NCI-H1048 (cell line): ENCODE measurements at regions not wholly inside any gene's neighbourhood (a gene's known extent, or its start where the extent isn't known, plus 50 kb on each side); places are given as distances from the start of the nearest gene placed in this dataset.
"Not testable (repeated sequence)": the region's sequence is repeated elsewhere in the genome, so short reads cannot be mapped to it uniquely, and the experiment has no call there.

Experiments
- DNase-seq: peaks from one replicate; lab custom pipeline; 2025; lab: John Stamatoyannopoulos, UW

DNA sequence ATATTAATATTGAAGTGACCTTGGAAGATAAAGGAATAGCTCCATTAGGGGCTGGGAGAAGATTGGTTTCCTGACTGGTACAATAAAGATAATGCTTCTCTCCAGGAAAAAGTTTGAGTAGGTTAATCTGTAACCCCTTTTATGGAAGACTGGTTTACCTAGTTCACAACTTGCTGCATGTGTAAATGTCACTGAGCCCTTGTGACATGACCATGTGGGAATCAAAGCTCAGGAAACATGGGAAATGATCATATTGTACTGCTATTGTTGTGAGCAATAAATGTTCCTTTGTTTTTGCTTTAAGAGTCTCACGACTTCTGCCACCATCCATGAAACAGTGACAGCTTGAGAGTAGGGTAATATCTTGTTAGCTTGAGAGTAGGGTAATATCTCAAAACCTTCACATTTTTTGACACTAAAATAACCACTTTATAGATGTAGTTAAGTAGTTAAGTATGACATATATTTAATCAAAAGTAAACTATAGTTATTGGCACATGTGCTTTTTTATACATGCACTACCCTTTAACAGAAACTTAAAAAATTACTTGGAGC is 1338.6 kb downstream of the FSCB start:
- no peak for DNase-seq

DNA sequence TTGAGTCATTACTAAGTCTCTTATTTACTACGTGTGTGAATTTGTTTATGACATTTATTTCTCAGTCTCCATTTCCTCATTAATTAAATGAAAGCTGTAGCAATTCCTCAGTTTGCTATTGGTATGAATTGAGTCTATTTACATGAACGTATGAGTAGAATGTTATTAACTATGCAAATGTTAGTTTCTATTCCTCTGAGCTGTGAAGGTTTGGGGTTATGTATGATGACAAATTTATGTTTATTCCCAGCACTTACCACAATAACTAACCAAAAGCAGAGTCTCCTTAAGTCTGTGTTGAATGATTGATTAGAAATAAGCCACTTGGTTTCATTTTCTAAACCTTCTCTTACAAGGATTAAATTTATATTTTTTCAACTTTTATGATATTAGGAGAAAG is 1340.9 kb downstream of the FSCB start:
- DNase-seq = no peak

DNA sequence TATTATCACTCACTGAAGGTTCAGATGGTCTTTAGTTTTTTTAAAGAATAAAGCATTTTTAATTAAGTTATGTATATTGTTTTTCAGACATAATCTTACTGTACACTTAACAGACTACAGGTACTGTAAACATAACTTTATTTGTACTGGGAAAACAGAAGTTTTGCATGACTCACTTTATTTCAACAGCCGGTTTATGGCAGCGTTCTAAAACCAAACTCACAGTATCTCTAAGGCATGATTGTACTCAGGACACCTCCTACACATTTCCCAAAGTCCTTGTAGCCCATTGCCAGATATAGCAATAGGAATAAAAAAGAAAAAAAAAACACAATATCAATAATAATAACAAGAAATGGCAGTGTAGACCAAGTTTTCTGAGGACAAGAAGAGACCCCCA is 1341.4 kb downstream of the FSCB start:
- no peak for DNase-seq

DNA sequence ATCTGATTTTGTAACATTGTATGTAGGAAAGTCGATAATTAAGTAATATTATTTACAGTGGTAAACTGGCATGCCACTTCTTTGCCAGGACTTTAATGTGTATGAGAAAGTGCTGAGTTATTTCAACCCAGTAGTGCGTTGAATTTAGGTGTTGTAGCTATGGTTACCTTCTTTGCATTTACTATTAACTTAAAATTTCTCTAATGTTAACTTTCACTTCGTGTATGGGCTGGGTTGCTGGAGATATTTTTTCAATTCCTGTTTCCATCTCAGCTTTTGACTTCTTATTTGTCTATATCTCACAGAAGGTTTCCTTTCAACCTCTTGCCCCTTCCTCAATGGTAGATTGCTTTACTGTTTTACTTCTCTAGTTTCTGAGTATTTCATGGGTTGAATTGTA is 1345.6 kb downstream of the FSCB start:
- DNase-seq = no peak

DNA sequence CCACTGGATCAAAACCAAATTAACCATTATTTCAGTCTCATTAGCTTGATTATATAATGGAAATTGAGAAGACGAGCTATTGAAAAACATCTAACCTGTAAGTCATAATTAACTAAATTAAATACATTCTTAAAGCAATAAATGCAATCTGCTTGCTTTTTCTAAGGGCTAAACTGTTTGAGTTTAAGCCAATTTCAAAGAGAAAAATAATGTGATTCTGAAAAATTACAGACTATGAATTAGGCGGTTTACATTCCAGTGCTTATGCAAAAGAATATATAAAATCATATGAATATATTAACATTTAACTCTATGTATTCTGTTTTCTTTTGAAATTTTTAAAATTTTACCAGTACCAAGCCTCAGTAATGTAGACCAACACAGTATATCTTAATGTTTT is 1349.4 kb downstream of the FSCB start:
- no peak for DNase-seq

DNA sequence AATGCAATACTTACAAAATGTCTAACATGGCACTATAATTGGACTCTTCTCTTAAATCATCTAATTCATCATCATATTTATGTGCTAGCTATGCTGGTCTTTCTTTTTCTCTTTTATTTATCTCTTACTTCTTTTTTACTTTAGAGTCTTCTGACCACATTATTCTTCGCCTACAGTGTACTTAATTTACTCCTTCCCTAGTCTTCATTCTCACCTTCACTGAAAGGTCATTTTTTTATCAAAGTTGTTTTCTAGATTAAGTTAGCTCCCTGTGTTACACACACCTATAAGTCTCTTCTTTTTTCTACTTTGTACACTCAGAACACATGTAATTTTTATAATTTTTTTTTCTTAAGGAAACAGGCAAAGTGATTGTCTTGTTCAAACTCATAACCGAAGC is 1351.2 kb downstream of the FSCB start:
- no peak for DNase-seq

DNA sequence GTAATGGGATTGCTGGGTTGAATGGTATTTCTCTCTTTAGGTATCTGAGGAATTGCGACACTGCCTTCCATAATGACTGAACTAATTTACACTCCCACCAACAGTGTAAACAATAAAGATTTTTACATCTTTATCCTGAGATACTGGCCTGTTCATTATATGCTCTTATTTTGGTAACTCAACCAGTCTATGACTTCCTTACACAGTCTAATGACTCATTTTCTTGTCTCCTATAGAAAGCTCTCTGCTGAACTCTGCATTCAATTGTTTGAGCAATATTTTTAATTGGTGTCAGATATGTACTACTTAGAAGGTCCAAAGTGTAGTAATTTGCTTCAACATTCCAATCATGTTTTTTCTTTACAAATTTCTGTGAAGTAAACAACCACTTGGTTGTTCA is 1351.8 kb downstream of the FSCB start:
- no peak for DNase-seq

DNA sequence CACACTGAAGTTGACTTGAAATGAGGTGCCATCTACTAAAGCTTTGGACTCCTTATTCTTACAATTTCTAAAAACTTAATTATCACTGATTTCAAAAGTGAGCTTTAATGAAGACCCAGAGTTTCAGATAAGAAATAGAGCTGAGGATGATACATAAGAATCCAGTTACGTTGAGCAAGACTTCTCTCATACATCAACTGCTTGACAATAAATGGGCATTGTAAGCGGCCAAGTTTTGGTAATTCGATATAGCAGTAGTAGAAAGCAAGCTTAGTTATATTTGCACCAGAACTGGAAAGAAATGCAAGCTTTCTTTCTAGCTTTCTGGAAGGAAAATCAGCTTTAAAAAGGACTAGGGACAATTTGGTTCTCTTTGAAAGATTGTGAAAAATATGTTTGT is 1359.6 kb downstream of the FSCB start:
- no peak for DNase-seq

DNA sequence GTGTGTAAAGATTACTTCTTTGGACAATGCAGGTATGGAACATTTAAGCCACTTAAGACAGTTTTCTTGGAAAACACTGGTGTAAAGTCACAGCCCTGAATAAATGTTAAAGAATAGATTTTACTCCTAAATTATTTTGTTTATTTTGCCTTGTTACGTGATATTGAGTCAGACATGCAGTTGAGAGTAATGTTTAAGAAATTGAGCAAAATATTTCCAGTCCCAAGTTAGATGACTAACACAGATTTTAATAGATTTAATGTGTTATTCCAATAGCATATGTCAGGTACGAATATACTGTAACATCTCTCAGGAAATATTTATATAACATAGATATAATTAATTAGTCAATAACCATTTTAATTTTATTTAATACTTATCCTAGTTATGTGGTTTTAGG is 1361.7 kb downstream of the FSCB start:
- DNase-seq = no peak

DNA sequence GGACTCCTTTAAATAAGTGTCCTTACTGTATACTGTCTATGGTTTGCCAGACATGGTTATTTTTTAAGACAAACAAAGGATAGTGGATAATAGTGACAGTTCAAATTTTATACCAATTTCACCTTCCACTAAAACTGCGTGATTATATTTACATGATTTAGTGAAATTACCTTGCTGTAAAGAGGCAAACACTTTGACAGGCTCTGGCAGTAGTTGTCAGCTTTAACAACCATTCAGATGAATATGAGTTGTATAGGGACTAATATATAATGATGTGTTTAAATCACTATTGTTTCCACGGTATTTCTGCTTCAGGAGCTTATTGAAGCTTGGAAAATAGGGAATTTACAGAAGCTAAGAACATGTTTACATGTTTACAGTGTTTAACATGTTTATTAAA is 1364.0 kb downstream of the FSCB start:
- no peak for DNase-seq

DNA sequence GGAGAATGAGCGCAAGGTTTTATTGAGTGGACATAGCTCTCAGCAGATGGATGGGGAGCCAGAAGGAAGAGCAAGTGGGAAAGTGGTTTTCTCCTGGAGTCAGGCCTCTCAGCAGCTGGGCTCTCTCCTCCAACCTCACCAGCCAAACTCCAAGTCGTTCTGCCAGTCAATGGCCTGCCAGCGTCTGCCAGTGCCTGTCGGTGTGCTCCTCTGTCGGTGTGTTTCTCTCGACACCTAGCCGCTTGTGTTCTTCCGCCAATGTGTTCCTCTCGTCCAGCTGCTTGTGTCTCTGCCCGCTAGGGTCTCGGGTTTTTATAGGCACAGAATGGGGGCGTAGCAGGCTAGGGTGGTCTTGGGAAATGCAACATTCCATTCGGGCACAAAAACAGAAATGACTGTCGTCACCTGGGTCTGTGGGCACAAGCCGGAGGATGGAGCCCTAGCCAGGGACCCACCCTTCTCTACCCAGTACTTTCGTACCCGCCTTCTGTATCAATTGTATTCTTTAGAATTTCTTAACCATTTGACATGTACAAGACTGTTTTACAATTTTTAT is 1365.4 kb downstream of the FSCB start:
- no peak for DNase-seq

DNA sequence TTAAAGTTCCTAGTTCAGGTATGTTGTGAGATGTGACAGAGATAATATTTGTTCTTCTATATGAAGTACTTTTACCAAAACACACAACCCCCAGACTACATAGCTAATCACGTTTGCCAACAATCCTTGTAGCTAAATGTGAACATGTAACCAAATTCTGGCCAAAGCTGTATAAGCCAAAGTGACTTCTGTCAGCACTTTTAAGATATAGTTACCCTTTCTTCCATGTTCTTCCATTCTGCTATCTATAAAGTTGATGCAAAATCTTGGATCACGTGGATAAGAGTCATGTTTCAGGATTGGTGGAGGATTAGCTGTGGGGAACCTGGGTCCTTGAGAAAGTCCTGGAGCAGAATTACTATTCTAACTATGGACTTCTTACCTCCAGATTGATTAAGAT is 1366.6 kb downstream of the FSCB start:
- DNase-seq = no peak

DNA sequence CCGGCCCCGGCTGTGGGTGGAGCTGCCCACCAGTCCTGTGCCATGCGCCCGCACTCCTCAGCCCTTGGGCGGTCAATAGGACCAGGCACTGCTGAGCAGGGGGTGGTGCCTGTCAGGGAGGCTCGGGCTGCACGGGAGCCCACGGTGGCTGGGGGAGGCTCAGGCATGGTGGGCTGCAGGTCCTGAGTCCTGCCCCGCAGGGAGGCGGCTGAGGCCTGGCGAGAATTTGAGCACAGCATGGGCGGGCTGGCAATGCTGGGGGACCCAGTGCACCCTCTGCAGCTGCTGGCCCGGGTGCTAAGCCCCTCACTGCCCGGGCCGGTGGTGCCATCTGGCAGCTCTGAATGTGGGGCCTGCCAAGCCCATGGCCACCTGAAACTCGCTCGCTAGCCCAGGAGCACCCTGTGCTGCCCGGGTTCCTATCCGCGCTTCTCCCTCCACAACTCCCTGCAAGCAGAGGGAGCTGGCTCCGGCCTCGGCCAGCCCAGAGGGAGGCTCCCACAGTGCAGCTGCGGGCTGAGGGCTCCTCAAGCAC is 1371.1 kb downstream of the FSCB start:
- DNase-seq = no peak

DNA sequence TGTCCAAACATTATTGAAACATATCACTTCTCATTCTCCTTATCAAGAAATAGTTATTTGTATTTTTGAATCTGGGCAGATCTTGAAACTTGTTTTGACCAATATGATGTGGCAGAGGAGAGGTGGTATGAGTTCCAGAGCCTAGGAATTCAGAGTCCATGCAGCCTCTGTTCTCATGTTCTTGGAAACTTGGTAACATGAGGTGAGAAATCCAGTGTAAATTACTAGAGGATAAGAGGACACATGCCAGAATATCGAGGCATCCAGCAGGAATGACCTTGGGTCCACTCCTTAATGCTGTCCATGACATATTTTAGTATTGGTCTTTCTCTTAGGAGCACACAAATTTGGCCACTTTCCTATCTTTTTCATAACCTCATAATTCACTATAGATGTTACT is 1374.6 kb downstream of the FSCB start:
- no peak for DNase-seq

DNA sequence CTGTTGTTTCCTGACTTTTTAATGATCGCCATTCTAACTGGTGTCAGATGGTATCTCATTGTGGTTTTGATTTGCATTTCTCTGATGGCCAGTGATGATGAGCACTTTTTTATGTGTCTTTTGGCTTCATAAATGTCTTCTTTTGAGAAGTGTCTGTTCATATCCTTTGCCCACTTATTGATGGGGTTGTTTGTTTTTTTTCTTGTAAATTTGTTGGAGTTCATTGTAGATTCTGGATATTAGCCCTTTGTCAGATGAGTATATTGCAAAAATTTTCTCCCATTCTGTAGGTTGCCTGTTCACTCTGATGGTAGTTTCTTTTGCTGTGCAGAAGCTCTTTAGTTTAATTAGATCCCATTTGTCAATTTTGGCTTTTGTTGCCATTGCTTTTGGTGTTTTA is 1378.7 kb downstream of the FSCB start:
- DNase-seq = not testable (repeated sequence)

DNA sequence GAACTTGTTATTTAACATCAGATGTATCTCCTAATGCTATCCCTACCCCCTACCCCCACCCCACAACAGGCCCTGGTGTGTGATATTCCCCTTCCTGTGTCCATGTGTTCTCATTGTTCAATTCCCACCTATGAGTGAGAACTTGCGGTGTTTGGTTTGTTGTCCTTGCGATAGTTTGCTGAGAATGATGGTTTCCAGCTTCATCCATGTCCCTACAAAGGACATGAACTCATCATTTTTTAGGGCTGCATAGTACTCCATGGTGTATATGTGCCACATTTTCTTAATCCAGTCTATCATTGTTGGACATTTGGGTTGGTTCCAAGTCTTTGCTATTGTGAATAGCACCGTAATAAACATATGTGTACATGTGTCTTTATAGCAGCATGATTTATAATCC is 1379.2 kb downstream of the FSCB start:
- not testable (repeated sequence) for DNase-seq

DNA sequence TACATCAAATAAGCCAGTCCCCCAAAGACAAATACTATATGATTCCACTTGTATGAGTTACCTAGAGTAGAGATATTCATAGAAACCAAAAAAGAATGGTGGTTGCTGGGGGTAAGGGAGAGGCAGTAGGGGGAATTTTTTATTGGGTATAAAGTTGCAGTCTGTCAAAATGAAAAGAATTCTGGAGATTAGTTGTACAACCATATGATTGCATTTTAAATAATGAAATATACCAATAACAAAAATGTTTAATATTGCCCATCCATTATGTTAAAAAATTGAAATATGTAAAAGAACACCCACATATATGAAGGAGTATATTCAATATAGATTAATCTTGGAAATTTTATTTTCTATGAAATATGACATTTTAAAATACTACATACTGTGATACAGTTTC is 1383.5 kb downstream of the FSCB start:
- no peak for DNase-seq

DNA sequence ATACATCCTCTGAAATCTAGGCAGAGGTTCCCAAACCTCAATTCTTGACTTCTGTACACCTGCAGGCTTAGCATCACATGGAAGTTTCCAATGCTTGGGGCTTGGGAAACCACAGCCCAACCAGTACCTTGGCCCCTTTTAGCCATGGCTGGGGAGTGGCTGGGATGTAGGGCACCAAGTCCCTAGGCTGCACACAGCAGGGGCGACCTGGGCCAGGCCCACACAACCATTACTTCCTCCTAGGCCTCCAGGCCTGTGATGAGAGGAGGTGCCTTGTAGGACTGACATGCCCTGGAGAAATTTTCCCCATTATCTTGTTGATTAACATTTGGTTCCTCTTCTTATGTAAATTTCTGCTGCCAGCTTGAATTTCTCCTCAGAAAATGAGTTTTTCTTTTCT is 1387.4 kb downstream of the FSCB start:
- DNase-seq = no peak

DNA sequence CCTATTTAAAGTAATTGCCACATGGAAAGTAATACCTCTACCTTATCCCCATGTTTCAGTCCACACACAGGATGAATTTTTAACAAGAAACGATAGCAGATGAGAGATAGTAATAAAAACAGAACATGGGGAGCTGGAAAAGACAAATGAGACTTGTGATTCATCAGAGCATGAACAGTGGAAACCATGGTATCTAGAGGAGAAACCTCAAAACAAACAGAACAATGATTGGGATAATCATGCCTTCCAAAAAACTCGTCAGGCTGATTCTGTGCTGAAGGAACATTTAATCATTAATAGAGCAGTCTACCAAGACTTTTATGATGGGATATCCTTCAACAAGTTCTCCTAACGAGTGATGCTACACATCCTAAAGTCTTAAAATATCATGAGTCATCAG is 1390.7 kb downstream of the FSCB start:
- no peak for DNase-seq

DNA sequence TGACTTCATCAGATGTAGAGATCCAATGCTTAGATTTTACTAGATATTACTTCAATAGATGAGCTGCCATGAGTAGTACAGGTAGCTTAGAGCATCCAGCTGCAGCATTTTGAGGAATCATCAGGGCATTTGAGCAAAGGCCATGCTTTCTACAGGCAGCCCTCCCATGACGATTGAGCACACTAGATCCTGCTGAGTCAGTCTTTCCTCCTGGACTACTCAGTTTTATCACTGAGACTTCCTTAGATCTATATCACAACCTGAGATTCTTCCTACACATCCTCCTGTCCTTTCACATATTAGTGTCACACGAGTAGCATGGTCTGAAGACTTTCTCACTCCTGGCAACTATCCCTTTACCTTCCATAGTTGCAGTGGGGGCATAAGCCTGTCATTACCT is 1401.8 kb downstream of the FSCB start:
- no peak for DNase-seq

DNA sequence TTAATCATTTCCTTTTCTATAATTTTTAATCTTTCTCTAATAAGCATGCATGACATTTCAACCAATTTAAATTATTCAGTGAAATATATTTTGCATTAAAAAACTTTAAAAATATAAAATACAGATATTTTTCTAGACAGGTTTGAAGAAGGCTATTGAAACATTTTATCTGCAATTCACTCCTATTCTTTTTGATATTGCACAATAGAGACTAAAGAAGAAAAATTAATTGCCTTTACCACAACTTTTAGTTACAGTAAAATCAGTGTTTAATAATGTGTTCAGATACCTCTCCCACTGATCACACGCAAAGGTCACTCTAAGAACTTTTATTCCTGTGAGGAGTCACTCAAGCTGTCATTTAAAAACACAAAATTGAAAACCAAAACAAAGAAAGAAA is 1416.7 kb downstream of the FSCB start:
- no peak for DNase-seq

DNA sequence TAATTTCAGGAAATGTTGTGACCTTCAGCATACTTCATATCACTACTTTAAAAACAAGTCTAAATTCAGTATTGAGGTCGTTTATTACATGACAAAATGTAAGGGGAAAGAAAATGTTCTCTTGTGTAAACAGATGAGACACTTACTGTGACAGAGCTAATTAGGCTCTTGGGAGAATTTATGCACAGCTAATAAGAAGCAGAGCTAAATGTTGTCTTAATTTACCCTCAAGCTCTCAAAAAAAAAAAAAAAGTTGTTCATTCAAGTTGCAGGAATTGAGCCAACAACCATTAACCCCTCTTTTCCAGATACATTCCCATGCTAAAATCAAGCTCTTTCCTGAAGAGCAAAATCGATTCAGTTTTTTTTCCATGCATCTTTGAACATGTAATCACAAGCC is 1419.4 kb downstream of the FSCB start:
- DNase-seq = no peak

DNA sequence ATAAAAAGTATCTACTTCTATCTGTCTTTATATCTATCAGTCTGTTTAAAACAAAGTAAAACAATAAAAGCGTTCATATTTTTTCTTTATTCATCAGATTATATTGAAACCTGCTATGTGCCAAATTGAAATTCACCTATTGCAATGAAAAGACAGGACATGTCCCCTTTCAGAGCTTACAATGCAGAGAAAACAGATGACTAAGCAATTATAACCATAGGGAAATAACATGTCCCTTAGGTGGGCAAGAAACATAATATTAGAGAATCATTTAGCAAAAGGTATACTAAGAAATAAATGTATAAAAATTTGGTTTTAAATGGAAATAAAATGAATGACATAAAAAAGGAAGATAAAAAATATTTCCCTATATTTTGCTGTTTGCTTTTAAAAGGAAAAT is 1421.3 kb downstream of the FSCB start:
- DNase-seq = no peak

DNA sequence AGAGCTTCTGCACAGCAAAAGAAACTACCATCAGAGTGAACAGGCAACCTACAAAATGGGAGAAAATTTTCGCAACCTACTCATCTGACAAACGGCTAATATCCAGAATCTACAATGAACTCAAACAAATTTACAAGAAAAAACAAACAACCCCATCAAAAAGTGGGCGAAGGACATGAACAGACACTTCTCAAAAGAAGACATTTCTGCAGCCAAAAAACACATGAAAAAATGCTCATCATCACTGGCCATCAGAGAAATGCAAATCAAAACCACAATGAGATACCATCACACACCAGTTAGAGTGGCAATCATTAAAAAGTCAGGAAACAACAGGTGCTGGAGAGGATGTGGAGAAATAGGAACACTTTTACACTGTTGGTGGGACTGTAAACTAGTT is 1439.7 kb downstream of the FSCB start:
- not testable (repeated sequence) for DNase-seq
